ENCODE measurements at regions not wholly inside any gene's neighbourhood (a gene's known extent, or its start where the extent isn't known, plus 50 kb on each side); places are given as distances from the start of the nearest gene placed in this dataset.

- no peak for DNase-seq
- no peaks in the 10 kb centered on the region for H3K27me3 ChIP-seq (ENCODE audit: insufficient read depth, low read length, poor library complexity, severe bottlenecking)
- Mint-ChIP-seq H3K4me3 (no peak overlapping the region), H3K27ac (no peak overlapping the region), H3K9me3 (peaks cover 0 to 5% (median 2%) of the 10 kb centered on the region in 5 donors), H3K4me1 (no peaks in the 10 kb centered on the region), H3K36me3 (no peaks in the 10 kb centered on the region), H3K27me3 (peaks cover 1 to 4% of the 10 kb centered on the region in 2 donors)
- CTCF ChIA-PET, result no interaction called here
- H3K36me3 ChIP-seq (ENCODE audit: insufficient read depth, low read length), result no peaks in the 10 kb centered on the region
- H3K4me3 ChIP-seq (ENCODE audit: low read length), result no peak overlapping the region
- POLR2A ChIA-PET, result no interaction called here
- no peaks in the 10 kb centered on the region for H3K4me1 ChIP-seq (ENCODE audit: insufficient read depth, low read length)
- H3K9me3 ChIP-seq (ENCODE audit: low read length), result no peaks in the 10 kb centered on the region
- no peak overlapping the region for H3K27ac ChIP-seq (ENCODE audit: low read depth, low read length)
Observed at GRCh38 chr13:111659219-111659775, 338.9 kb downstream of the TEX29 start.

- H3K36me3 Mint-ChIP-seq, result no peaks in the 10 kb centered on the region
- H3K27ac ChIP-seq (ENCODE audit: low read depth, low read length), result no peak overlapping the region
- peaks cover 0 to 3% (median 2%) of the 10 kb centered on the region in 5 donors for H3K9me3 Mint-ChIP-seq
- DNase-seq, result no peak
- H3K4me1 Mint-ChIP-seq, result no peaks in the 10 kb centered on the region
- H3K4me1 ChIP-seq (ENCODE audit: insufficient read depth, low read length), result no peaks in the 10 kb centered on the region
- H3K9me3 ChIP-seq (ENCODE audit: low read length), result no peaks in the 10 kb centered on the region
- H3K27ac Mint-ChIP-seq, result no peak overlapping the region
- POLR2A ChIA-PET, result no interaction called here
- H3K27me3 ChIP-seq (ENCODE audit: insufficient read depth, low read length, poor library complexity, severe bottlenecking), result no peaks in the 10 kb centered on the region
- CTCF ChIA-PET, result no interaction called here
- H3K4me3 Mint-ChIP-seq, result no peak overlapping the region
- no peak overlapping the region for H3K4me3 ChIP-seq (ENCODE audit: low read length)
- H3K36me3 ChIP-seq (ENCODE audit: insufficient read depth, low read length), result no peaks in the 10 kb centered on the region
- peaks cover 1 to 3% of the 10 kb centered on the region in 2 donors for H3K27me3 Mint-ChIP-seq
Observed at GRCh38 chr13:111659842-111660241, 339.4 kb downstream of the TEX29 start.

- no peak overlapping the region for H3K27ac ChIP-seq (ENCODE audit: low read depth, low read length)
- H3K27ac Mint-ChIP-seq, result no peak overlapping the region
- CTCF ChIA-PET, result no interaction called here
Observed at GRCh38 chr13:111661052-111661451, 340.6 kb downstream of the TEX29 start.

GRCh38 chr13:111661776-111662175, 341.3 kb downstream of the TEX29 start:
- no peaks in the 10 kb centered on the region for H3K36me3 ChIP-seq (ENCODE audit: insufficient read depth, low read length)
- Mint-ChIP-seq H3K27ac (no peak overlapping the region), H3K4me3 (no peak overlapping the region), H3K36me3 (no peaks in the 10 kb centered on the region), H3K27me3 (peaks cover 1 to 3% of the 10 kb centered on the region in 2 donors), H3K4me1 (no peaks in the 10 kb centered on the region), H3K9me3 (peaks cover 0 to 3% (median 0%) of the 10 kb centered on the region in 5 donors)
- no peaks in the 10 kb centered on the region for H3K4me1 ChIP-seq (ENCODE audit: insufficient read depth, low read length)
- ChIA-PET CTCF (no interaction called here), POLR2A (no interaction called here)
- no peak overlapping the region for H3K27ac ChIP-seq (ENCODE audit: low read depth, low read length)
- no peaks in the 10 kb centered on the region for H3K27me3 ChIP-seq (ENCODE audit: insufficient read depth, low read length, poor library complexity, severe bottlenecking)
- no peak overlapping the region for H3K4me3 ChIP-seq (ENCODE audit: low read length)
- DNase-seq, result no peak
- no peaks in the 10 kb centered on the region for H3K9me3 ChIP-seq (ENCODE audit: low read length)

More at GRCh38 chr13:111661052-111661451, 340.6 kb downstream of the TEX29 start:
- POLR2A ChIA-PET, result no interaction called here
- Histone ChIP-seq H3K4me1 (ENCODE audit: insufficient read depth, low read length) (no peaks in the 10 kb centered on the region), H3K36me3 (ENCODE audit: insufficient read depth, low read length) (no peaks in the 10 kb centered on the region), H3K4me3 (ENCODE audit: low read length) (no peak overlapping the region), H3K27me3 (ENCODE audit: insufficient read depth, low read length, poor library complexity, severe bottlenecking) (no peaks in the 10 kb centered on the region), H3K9me3 (ENCODE audit: low read length) (no peaks in the 10 kb centered on the region)
- H3K4me1 Mint-ChIP-seq, result no peaks in the 10 kb centered on the region
- peaks cover 1 to 3% of the 10 kb centered on the region in 2 donors for H3K27me3 Mint-ChIP-seq
- no peak overlapping the region for H3K4me3 Mint-ChIP-seq
- DNase-seq, result no peak
- peaks cover 0 to 3% (median 0%) of the 10 kb centered on the region in 5 donors for H3K9me3 Mint-ChIP-seq
- no peaks in the 10 kb centered on the region for H3K36me3 Mint-ChIP-seq

GRCh38 chr13:111662451-111662850, 342.0 kb downstream of the TEX29 start:
- Mint-ChIP-seq H3K4me1 (no peaks in the 10 kb centered on the region), H3K9me3 (peaks cover 0 to 3% (median 0%) of the 10 kb centered on the region in 5 donors), H3K27ac (no peak overlapping the region), H3K4me3 (no peak overlapping the region), H3K36me3 (no peaks in the 10 kb centered on the region), H3K27me3 (peaks cover 1 to 3% of the 10 kb centered on the region in 2 donors)
- ChIA-PET POLR2A (no interaction called here), CTCF (no interaction called here)
- Histone ChIP-seq H3K27ac (ENCODE audit: low read depth, low read length) (no peak overlapping the region), H3K4me1 (ENCODE audit: insufficient read depth, low read length) (no peaks in the 10 kb centered on the region), H3K36me3 (ENCODE audit: insufficient read depth, low read length) (no peaks in the 10 kb centered on the region), H3K9me3 (ENCODE audit: low read length) (no peaks in the 10 kb centered on the region), H3K27me3 (ENCODE audit: insufficient read depth, low read length, poor library complexity, severe bottlenecking) (no peaks in the 10 kb centered on the region), H3K4me3 (ENCODE audit: low read length) (no peak overlapping the region)
- no peak for DNase-seq

- H3K27ac Mint-ChIP-seq, result no peak overlapping the region
- no peak overlapping the region for H3K4me3 ChIP-seq (ENCODE audit: low read length)
- no peaks in the 10 kb centered on the region for H3K4me1 Mint-ChIP-seq
- H3K27me3 ChIP-seq (ENCODE audit: insufficient read depth, low read length, poor library complexity, severe bottlenecking), result no peaks in the 10 kb centered on the region
- no peaks in the 10 kb centered on the region for H3K9me3 ChIP-seq (ENCODE audit: low read length)
- H3K36me3 Mint-ChIP-seq, result no peaks in the 10 kb centered on the region
- H3K27me3 Mint-ChIP-seq, result peaks cover 1 to 3% of the 10 kb centered on the region in 2 donors
- H3K4me1 ChIP-seq (ENCODE audit: insufficient read depth, low read length), result no peaks in the 10 kb centered on the region
- POLR2A ChIA-PET, result no interaction called here
- CTCF ChIA-PET, result no interaction called here
- H3K4me3 Mint-ChIP-seq, result no peak overlapping the region
- H3K9me3 Mint-ChIP-seq, result peaks cover 0 to 3% (median 0%) of the 10 kb centered on the region in 5 donors
- no peak for DNase-seq
- H3K36me3 ChIP-seq (ENCODE audit: insufficient read depth, low read length), result no peaks in the 10 kb centered on the region
- H3K27ac ChIP-seq (ENCODE audit: low read depth, low read length), result no peak overlapping the region
Observed at GRCh38 chr13:111662895-111663294, 342.5 kb downstream of the TEX29 start.

- no peaks in the 10 kb centered on the region for H3K4me1 ChIP-seq (ENCODE audit: insufficient read depth, low read length)
- ChIA-PET POLR2A (no interaction called here), CTCF (no interaction called here)
- no peaks in the 10 kb centered on the region for H3K9me3 ChIP-seq (ENCODE audit: low read length)
- H3K4me1 Mint-ChIP-seq, result no peaks in the 10 kb centered on the region
- H3K27ac ChIP-seq (ENCODE audit: low read depth, low read length), result no peak overlapping the region
- DNase-seq, result no peak
- no peak overlapping the region for H3K4me3 Mint-ChIP-seq
- peaks cover 3% of the 10 kb centered on the region in 2 donors for H3K27me3 Mint-ChIP-seq
- peaks cover 0 to 3% (median 0%) of the 10 kb centered on the region in 5 donors for H3K9me3 Mint-ChIP-seq
- no peaks in the 10 kb centered on the region for H3K36me3 Mint-ChIP-seq
- H3K4me3 ChIP-seq (ENCODE audit: low read length), result no peak overlapping the region
- H3K27me3 ChIP-seq (ENCODE audit: insufficient read depth, low read length, poor library complexity, severe bottlenecking), result no peaks in the 10 kb centered on the region
- no peak overlapping the region for H3K27ac Mint-ChIP-seq
- no peaks in the 10 kb centered on the region for H3K36me3 ChIP-seq (ENCODE audit: insufficient read depth, low read length)
Observed at GRCh38 chr13:111663505-111663904, 343.1 kb downstream of the TEX29 start.

- H3K4me3 Mint-ChIP-seq, result no peak overlapping the region
- no peak overlapping the region for H3K27ac ChIP-seq (ENCODE audit: low read depth, low read length)
- no peaks in the 10 kb centered on the region for H3K4me1 Mint-ChIP-seq
- no peaks in the 10 kb centered on the region for H3K36me3 ChIP-seq (ENCODE audit: insufficient read depth, low read length)
- POLR2A ChIA-PET, result no interaction called here
- peaks cover 3% of the 10 kb centered on the region in 2 donors for H3K27me3 Mint-ChIP-seq
- no peaks in the 10 kb centered on the region for H3K36me3 Mint-ChIP-seq
- H3K27ac Mint-ChIP-seq, result peak overlapping the region in 1 of 8 donors; percentile 18
- H3K4me3 ChIP-seq (ENCODE audit: low read length), result no peak overlapping the region
- CTCF ChIA-PET, result no interaction called here
- peaks cover 0 to 3% (median 0%) of the 10 kb centered on the region in 5 donors for H3K9me3 Mint-ChIP-seq
- H3K9me3 ChIP-seq (ENCODE audit: low read length), result no peaks in the 10 kb centered on the region
- DNase-seq, result no peak
- no peaks in the 10 kb centered on the region for H3K4me1 ChIP-seq (ENCODE audit: insufficient read depth, low read length)
- no peaks in the 10 kb centered on the region for H3K27me3 ChIP-seq (ENCODE audit: insufficient read depth, low read length, poor library complexity, severe bottlenecking)
Observed at GRCh38 chr13:111663953-111664421, 343.5 kb downstream of the TEX29 start.
